DMS79 treated with DMSO at 0.1 percent for 48 hours (cell line): ENCODE measurements at regions not wholly inside any gene's neighbourhood (a gene's known extent, or its start where the extent isn't known, plus 50 kb on each side); places are given as distances from the start of the nearest gene placed in this dataset.

Experiments used
- DNase-seq: peaks from one replicate; lab custom pipeline; 2025; lab: John Stamatoyannopoulos, UW

DNA sequence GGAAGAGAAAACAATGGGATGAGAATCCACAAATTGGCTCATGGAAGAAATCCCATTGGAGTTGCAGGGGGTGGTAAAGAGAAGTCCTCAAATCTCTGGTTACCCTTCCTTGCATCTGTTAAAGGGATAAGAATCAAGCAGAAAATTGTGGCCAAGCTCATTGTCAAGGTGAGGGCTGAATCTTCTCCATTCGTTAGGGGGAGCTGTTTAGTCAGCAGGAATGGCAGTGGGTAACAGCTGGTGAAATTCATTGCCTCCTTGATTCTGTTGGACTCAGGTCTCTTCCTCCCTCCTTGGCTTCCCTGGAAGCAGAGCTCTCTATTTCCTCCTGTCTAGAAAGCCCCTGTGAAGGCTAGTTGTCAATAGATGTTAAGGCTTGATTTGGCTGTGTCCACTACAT, 343.1 kb upstream of the SEMA6D start:
- DNase-seq: no peak

DNA sequence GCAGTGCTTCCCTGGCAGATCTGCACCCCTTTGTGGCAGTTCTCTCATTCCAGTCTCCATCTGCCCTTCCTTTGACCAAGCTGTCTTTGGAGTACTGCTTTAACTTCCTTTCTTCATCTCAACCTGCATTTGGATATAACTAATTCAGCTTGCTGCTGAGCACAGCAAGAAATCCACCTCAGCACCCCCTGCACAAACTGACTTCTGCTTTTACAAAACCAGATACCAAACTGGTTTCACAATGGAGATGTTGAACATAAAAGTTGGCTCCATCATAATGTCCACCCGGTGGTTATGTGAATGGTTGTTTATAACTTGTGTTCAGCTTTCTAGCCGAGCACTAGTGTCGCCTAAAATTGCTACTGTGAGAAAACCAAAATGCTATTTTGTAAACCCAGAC, 341.1 kb upstream of the SEMA6D start:
- DNase-seq: no peak

DNA sequence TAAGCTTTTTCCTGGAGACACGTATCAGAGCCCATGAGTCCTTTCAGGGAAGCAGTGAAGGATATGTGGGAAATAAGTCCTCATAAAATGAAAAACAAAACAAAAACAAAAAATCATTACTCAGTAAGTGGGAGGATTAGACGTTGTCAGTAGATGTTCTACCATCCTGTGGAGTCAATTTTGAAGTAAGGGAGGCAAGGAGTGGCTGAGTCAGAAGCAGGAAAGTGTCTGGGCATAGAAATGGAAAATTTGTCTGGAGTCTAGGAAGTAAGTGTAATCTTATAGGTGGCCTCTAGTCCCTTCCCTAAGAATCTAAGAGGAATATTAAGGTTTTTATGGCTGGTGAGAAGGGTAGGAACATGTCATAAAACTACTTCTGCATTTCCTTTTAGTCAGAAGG, 339.8 kb upstream of the SEMA6D start:
- DNase-seq: no peak

DNA sequence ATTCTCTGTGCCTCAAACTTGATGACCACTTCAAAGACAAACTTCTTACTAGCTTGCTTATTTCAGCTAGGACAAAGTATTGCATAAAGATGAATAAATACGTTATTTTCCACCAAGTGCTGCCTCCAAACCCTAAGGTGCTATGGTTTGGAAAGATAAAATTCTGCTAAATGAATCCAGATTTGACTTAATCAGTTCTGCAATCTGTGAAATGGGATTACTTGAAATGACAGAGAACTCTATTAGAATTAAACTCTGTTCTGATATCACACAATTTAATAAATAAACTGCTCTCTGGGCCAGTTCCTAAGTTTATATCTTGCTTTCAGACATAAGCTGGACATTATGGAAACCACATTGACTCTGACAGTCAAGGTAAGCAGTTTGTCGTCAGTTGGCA, 338.8 kb upstream of the SEMA6D start:
- no peak for DNase-seq

DNA sequence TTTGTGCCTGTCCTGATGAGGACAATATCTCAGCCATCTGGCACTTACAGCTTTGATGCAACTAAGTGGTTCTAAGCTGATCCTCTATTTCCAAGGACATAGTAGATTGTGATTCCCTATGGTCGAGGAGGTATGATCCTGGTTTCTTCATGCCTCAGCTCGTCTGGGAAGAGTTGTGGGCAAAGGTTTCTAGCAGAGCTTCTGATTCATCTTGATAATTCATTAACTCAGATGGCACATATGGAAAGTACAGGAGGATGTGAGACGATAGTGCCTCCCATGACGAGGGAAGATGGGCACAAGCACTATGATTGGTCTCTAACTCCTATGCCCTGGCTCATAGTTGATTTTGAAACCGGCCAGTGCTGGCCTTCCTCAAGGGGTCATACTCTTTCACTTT, 334.2 kb upstream of the SEMA6D start:
- no peak for DNase-seq

DNA sequence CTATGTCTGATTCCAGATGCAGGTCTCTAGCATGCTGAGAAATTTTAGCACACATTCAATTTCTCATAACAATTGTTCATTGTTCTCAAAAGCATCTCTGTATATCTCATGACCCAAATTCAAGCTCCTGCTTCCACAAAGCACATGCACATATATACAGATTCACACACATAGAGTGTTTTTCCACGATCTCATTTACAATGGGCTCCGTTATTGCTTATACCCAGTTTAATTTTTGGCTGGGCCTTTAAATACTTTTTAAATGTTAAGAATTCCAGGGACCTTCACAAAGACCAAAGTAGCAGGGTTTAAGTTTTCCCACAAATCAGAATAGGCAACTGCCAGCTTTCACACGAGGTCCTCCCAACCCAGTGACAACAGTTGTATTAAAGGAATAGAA, 333.5 kb upstream of the SEMA6D start:
- DNase-seq: no peak

DNA sequence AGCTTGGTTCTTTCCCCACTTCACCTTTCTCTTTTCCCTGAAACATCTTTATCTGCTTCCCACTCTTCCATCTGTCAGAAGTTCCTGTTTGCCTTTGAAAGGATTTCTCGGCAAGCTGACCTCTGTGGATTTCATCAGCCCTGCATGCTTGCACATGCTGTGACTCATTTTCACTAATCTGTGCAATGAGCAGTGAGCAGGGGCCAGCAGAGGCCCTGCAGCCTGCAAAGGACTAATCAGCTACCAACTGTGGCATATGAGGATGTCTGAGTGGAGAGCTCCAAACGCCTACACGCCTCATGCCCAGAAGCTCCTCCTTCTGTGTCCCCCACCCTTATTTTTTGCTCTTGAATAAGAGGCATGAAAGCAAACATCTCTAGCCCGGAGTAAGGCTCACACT, 333.0 kb upstream of the SEMA6D start:
- no peak for DNase-seq

DNA sequence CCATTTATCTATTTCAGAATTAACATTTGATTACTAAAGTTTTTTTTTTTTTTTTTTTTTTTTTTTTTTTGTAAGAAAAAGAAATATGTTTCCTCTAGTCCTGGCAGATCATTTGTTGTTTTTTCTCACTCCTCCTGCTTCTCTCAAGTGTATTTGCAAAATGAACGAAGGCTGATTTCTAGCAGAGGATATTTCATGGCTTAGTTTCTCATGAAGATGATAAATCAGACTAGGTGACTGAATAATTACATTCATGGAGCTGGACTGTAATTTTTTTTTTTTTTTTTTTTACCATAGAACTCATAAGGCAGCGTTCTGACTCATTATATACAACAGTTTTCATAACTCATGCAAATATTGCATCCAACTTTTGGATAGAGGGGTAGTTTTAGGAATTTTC, 332.5 kb upstream of the SEMA6D start:
- no peak for DNase-seq

DNA sequence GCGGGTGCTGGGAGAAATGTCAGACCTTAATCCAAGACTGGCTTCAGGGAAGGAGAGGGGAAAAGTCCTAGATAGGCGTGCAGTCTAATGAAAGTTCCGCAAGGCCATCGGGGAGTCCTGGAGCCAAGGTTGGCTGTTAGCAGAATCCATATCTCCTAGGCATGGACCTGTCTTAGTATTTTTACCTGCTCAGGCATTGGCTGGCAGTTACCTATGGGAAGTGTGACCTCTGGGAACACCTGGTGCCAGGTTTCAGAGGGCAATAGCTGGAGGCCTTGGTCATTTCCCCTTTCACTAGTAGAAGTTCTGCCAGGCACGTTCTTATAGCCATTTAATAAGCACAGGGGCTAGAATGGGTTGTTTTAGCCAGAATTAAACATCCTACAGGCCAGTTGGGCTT, 330.8 kb upstream of the SEMA6D start:
- DNase-seq: no peak

DNA sequence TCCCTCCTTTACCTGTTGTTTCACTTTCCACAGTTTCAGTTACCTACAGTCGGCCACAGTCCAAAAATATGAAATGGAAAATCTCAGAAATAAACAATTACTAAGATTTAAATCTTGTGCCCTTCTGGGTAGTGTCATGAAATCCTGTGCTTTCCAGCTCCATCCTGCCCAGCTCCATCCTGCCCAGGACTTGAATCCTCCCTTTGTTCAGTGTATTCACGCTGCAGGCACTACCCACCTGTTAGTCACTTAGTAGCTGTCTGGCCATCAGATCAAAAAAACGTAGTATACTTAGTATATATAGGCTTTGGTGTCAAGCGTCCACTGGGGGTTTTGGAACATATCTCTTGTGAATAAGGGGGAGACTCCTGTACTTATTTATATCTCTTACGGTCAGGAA, 329.0 kb upstream of the SEMA6D start:
- DNase-seq: no peak

DNA sequence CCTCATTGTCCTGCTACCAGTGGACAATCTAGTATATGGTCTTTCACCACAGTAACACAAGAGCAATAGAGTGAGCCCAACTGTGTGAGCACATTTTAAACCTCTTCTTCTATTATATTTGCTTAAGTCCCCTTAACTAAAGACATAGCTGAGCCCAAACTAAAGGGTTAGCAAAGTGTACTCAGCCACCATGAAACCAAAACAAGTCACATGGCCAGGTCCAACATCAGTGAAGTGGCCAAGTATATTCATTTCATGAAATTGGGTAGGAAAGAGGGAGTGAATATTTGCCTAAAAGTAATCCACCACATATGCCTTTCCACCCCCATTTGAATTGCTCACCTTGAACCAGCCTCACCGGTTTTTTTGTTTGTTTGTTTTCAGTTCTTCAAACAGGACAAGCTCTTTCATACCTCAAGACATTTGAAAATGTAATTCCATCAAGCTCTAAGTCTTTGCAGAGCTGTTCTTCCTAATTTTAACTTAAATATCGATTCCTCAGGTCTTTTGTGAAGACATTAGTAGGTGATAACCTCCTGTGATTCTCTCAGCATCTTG, 327.0 kb upstream of the SEMA6D start:
- peak; percentile 15 for DNase-seq

DNA sequence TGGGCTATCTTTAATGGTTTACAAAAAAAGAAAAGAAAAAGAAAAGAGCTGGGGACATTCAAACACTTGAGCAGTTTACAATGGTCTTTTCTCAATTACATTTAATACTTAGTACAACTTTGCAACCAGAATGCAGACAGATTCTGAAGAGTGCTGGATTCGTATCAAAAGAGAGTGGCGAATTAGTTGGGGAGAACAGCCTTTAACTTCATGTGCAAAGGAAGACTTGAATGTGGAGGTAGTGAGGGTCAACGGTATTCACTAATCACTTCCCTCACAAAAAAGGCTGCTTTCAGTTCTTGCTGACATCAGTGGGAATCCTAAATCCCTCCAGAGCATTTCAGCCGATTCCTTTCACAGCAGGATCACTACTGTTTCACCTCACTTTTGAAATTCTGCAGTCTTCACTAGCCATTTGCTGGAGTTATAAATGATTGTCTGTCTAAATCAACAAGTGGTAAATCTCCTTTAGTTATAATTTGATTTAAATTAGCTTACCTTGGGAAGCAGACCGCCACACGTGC, 323.0 kb upstream of the SEMA6D start:
- no peak for DNase-seq

DNA sequence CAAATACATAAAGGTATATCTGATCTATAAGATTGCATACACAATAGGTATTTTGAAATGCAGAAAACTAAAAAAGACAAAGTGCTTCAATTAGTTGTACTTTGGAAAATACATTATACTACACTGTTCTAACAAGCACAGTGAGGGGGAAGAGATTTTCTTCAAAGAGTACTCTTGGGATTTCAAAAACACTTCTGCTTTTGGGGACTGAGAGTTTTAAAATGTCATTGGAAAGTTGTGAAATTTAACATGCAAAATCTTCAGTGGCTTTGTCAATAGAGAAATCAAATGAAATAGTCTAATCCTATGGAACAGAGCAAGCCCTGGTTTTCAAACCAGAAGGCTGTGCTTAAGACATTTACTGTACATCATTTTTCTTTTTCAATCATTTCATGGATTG, 322.2 kb upstream of the SEMA6D start:
- DNase-seq: no peak

DNA sequence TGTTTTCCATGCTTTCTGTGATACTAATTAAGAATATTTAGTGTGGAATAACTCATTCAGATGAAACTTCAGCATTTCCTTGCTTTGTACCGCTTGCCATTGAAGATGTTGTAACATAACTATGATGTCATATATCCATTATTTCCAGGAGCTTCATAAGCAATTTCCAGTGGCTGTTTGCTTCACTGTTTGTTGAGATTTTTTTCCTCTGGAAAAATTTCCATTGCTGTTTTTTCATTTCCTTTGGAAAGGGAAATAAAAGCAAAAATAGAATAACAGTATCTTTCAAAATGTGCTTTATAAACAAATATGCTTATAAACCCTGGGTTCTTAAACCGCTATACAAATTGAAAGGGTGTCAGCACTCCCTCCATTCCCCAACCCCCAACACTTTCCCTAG, 319.6 kb upstream of the SEMA6D start:
- no peak for DNase-seq

DNA sequence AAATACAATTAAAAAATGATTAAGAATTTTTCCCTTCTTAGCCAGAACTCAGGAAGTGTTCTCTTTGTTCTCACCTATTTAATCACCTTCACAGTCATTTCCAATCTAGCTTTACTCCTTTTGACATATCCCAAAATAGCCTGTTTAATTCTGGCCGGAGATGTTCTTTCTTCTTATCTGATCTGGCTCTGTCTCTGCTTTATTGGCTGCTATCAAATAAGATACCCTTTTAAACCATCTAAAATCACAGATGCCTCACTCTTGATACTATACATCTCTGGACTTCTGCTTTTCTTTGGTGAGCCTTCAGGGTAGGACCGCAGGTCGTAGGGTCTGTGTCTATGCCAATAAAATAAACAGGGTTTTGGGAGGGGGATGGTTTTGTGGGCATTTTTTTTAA, 319.2 kb upstream of the SEMA6D start:
- DNase-seq: no peak

DNA sequence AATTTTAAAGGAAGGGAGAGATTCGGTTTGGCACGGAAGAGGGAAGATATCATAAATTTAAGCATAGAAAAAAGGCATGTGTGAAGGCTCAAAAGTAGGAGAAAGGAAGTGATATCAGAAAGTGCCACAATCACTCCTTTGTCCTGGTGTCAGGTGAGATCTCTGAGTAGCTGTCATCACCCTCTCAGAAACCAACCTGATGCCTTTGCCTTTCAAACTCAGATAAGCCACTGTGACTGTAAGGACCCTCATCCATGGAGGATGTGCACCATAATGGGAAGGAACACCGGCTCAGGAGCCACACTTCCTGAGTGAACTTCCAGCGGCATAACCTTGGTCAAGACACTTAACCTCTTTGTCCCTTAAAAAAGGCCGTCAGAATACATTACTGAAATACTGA, 318.7 kb upstream of the SEMA6D start:
- no peak for DNase-seq

DNA sequence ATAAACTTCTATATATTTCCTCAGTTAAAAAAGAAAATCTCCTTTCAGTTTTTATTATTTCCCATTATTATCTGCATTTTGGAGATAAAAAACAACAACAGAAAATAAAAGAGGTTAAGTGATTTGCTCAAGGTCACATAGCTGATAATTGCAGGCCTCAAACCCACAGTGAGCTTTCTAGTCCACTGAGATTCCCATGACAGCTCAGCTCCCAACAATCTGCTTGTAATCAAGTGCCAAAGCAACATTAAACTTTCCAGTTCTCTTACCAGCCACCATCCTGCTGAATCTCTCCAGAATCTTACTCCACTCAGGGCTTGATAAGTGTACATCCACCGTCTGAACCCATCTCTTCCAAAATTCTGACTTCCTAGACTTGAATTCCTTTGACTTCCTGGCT, 318.2 kb upstream of the SEMA6D start:
- no peak for DNase-seq

DNA sequence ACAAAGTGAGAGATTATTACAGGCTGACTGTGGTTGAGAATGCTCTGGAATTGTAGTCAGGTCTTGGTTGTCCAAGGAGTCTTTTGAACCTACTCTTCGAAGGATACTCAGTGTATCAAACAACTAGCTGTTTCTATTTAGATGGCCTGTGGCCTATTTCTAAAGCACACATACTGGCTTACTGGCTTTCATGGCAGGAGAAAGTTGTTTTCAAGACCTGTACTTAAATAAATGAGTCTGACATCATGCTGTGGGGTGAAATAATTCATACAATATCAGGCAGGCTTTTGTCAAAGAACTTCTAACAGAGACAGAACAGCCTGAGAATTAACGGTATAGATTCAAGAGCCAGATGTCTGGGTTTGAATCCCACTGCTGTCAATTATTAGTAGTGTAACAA, 316.7 kb upstream of the SEMA6D start:
- DNase-seq: no peak

DNA sequence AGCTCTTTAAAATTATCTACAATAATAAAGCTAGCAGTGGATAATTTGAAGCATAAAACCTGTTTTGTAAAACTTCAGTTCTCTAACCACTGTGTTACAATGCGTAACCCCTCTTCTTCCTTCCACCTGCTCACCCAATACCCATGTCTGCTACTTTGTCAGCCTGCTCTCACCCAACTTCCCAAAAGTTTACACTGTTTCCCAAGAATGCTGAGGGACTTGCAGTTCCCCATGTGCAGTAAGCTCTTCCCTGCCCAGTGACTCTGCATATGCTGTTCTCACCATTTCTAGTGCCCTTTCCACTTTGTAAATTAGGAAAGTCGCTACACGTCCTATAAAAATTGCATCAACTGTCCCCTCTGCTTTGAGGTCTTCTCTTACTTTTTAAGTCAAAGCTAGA, 315.9 kb upstream of the SEMA6D start:
- no peak for DNase-seq

DNA sequence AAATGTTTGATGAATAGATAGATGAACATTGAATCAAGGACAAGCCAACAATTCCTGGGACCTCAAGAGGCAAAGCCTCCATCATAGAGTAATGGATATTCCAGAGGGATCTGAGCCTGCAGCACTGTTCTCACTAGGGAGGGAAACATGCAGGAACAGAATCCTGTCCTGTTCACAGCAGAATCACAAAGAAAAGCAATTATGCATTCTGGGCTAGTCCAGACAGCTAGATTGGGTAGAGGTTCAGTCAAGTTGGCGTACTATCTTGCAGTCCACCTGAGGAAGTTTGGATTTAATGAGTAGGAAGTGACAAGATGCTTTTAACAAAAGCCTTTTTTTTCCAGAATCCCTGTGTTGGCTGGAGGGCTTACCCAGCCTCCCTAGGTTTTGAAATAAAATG, 314.5 kb upstream of the SEMA6D start:
- no peak for DNase-seq

DNA sequence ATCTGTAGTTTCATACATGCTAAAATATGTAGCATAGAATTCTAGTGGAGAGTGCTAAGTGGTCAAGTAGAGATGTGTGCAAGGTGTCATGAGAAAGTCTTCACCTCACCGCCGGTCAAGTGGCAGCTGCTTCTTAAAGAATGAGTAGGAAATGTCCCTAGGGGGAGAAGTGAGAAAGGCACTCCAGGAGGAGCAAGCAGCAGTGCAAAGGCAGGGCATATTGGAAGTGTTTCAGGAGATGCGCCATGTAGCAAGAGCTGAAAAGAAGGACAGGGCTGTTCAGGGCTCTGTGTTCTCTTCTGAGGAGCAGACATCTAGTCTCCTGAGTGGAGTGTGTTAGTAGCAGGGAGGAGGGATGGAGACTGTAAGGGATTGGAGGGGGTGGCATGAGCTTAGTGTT, 312.4 kb upstream of the SEMA6D start:
- DNase-seq: no peak

DNA sequence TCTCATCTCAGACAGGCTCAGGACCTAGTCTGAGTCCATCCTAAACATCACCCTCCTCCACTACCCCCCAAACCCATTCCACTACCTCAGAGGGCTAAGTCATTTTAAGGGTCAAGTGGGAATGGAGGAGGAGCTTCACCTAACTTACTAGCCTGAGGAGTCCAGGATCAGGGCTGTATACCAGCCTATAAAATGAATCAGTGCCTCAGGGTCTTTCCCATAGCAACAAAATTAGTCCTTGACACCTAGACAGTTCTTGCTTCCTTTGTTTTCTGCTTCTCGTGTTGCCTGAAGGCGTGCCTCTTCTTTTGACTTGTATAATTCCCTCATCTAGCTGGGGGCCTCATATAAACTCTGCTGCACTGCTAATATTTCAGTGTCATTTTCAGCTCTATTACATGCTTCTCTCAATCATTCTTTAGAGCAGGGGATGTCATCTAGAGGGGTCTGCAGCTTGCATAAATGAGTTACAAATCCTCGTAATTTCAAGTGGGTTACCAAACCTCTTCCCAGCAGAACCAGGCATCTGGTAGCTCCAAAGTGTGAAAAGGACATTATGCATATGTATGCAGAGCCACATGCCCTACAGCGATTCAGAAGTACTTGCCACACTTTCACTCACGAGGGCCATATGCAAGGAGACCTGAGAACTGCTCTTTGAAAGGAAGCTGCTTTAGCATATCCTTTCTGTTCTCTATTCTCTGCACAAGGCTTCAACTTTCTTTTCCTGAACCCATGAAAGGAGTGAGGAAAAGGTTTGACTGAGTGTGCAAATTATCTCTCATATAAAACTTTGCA, 311.7 kb upstream of the SEMA6D start:
- no peak for DNase-seq

DNA sequence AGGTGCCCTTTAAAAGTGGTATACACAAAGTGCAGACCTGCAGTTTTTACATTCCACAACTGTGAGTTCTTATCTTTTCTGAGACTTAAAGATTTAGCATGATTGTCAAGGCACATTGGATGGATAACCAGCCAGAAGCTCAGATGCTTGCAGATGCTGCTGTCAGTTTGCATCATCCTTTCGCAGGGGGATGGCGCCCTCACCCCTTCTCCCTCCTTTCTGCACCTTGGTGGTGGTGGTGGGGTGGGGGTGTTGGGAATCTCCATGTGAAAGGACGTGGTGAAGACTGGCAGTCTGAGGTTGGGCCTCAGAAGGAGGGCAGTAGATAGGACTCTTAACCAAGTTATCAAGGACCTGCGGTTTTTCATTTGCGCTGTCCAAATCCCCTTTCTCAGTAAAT, 309.6 kb upstream of the SEMA6D start:
- no peak for DNase-seq

DNA sequence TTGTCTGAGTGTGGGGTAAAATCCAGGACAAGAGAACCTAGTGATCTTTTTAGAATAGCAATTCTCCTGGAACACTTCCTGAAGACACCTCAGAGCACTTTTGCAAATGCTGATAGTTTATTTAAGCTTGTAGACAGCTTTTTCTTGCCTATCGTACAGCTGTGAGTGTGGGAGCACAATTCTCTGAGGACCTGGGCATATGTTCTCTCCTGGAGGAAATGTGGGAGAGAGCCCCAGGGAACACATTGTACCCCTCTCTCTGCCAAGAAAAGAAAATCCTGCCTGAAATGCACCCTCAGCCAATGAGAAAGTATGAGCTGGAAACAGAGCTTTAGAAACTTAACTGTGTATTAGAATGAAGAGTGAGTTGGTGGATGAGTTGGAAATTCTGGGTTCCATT, 308.3 kb upstream of the SEMA6D start:
- DNase-seq: no peak
